HG02610 (cell line): ENCODE measurements at regions not wholly inside any gene's neighbourhood (a gene's known extent, or its start where the extent isn't known, plus 50 kb on each side); places are given as distances from the start of the nearest gene placed in this dataset.
"Not testable (repeated sequence)": the region's sequence is repeated elsewhere in the genome, so short reads cannot be mapped to it uniquely, and the experiment has no call there.

ENCODE experiments used
- ATAC-seq: cut with Tn5 transposase; IDR thresholded peaks from one replicate; pipeline ENCODE4 v1.9.1; 2021; ENCODE audit warnings: mild to moderate bottlenecking, moderate library complexity; ENCODE audit not compliant: unreplicated experiment

DNA sequence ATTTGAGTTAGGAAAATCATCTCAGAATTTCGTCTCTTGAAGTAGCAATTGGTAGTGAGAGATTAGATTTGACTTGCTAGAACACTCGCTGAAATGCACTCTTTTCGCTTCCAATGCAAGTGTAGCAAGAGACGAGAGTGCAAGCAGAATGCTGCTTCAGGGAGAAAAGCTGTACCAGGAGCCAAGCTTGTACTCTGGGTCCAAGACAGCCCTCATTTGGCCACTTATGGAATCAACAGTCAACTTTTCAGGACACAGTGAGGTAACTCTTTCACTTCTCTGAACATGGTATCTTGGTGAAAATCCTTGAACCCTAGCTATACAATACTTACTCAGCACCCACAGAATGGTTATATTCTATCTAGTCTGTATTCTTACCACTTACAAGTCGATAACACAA is 107.6 kb upstream of the TERB2 start:
- not testable (repeated sequence) for ATAC-seq

DNA sequence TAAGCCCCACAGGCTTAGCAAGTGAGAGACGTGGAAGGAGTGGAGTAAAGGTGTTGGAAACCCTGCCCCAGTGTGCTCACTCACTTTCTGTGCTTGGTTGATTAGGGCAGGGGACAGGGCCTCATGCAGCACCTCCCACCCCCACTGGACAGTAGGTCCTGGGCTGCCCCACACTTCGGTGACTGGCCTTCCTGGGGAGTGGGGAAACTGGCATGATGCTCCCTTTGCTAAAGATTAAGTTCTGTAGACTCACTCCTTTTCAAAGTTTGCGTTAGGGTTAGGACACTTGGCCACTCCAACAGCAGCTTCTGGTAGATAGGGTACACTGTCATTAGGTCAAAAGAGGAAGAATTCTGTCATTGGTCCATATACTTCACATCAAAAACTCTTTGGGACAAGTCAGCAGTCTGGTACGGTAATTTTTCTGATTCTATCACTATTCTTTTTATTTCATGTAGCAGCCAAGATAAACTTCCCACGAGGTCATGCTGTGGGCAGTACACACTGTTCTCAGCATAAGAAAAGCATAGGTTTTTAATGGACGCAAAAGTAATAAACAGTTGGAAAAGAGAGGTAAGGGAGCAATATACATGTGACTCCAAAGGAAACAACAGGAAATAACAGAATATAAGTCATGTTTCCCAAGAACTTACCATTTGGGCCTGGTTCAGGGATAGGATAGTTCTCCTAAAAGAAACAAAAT is 106.6 kb upstream of the TERB2 start:
- ATAC-seq: not testable (repeated sequence)

DNA sequence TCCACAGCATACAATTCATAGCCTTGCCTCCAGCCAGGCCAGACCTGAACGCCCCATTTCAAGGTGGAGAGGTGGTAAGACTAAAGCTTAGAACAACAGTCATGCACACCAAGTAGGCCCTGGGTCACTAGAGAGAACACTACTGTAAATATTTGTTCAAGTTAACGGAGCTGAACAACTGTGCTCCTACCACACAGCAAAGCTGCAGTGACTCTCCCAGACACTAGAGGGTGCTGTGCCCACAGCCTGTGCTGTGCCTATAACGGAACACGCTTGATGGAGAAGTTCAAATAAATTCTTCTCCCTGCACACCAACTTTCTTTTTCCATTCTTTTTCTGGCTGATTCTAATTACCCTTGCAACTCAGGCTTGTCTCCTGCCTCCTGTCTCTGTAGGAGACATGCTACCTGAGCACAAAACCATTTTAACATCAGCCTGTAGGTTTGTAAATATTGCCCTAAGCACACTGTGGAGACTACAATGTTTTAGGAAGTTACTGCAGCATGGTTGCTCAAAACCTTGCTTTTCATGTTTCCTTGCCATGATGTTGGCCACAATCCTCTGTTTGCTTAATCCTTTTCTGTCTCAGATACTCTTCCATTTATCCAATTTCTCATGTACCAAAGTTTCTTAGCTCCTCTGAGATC is 103.1 kb upstream of the TERB2 start:
- ATAC-seq: peak; percentile 76

DNA sequence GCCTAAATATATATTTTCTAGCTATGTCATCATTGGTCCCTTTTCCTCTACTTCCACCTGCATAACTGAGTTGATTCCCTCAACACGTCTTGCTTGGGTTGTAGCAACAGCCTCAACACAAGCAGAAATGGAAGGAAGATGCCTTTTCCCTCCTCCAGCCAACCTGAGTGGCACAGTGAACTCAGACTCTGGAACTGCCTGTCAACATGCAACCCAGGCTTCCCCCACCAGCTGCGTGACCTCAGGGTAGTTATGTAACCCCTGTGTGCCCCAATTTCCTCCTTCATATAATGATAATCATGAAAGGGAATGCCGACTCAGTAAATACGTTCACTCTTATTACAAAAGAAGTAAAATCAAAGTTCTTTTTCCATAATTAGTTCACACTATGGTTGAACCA is 101.8 kb upstream of the TERB2 start:
- ATAC-seq: not testable (repeated sequence)

DNA sequence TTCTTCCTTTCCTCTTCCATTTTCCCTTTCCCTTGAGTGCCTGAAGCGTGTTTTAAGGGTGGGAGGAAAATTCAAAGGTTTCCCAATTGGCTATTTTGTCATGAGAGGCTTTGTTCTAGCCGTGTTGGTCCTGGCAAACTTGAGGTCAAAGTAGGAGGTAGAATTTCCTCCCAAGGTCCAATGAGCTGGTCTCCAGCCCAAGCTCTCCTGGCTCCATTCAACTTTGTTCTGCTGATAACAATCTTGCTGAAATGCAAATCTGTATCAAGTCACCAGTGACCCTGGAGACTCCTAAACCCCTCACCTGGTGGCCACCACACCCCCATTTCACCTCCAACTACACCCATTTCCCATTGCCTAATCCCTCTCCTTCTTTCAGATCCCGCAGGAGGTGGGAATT is 100.2 kb upstream of the TERB2 start:
- ATAC-seq: not testable (repeated sequence)

DNA sequence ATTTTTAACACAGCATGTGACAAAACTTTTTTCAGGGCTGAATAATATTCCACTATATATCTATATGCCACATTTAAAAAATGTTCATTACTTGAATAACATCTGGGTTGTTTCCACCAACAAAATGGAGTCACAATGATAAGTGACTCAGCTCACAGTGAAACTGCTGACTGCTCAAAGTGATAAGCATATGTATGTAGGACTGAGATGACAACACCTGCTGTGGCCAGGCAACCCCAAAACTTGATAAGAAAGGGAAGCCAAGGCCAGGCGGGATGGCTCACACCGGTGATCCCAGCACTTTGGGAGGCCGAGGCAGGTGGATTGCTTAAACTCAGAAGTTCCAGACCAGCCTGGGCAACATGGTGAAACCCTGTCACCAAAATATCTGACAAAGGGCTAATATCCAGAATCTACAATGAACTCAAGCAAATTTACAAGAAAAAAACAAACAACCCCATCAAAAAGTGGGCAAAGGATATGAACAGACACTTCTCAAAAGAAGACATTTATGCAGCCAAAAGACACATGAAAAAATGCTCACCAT is 99.2 kb upstream of the TERB2 start:
- ATAC-seq: not testable (repeated sequence)

DNA sequence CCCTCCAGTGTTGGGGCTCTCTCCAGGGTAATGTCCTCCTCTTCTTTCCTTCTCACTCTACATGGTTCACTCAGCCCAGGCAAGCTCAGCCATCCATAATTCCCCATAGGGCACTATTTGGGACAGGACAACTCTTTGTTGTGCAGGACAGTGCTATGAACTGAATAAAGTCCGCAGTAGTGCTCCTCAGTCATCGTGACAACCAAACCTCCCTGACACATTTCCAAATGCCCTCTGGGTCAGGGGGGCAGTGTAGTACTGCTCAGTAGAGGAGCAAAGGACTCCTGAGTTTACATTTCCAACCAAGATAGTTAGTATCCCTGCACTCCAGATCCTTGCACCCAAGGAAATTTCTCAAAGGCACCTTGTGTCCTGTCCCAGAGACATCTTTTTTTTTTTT is 97.4 kb upstream of the TERB2 start:
- ATAC-seq: not testable (repeated sequence)

DNA sequence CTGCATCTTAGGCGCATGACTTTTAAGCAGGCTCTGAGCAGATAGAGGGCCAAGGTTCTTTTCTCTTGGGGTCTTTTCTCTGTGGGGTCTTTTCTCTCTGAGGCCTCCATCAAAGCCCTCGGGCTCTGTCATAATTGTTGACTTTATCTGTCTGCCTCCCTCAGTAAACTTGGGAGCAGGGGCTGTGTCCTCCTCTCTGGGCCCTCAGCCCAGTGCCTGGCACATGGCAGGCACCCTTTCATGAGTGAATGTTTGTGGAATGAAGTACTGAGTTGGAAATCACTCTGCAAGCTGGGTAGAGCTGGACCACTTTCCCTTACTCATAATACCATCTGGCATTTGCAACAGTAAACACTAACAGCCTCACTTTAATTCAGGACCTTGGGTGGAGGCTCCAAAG is 96.3 kb upstream of the TERB2 start:
- ATAC-seq: not testable (repeated sequence)

DNA sequence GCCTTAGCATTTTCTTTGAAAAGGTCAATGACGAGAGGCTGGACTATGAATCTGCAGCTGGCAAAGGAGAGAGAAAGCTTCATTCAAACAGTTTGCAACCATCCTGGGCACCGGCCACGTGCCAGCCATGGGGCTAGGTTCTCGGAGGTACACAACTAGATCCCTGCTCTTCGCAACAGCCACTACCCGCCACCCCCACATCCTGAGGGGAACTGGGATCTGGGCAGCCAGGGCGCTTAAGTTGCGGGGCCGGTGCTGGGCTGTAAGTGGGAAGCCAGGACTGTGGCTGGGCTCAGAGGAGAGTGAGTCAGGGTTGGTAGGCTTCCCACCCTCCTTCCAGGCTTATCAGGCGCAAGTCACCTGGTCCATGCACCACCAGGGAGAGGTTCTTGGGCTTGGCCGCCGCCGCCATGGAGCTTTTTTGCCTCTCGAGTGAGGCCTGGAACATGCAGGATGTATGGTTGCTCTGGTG is 95.0 kb upstream of the TERB2 start:
- ATAC-seq: no peak

DNA sequence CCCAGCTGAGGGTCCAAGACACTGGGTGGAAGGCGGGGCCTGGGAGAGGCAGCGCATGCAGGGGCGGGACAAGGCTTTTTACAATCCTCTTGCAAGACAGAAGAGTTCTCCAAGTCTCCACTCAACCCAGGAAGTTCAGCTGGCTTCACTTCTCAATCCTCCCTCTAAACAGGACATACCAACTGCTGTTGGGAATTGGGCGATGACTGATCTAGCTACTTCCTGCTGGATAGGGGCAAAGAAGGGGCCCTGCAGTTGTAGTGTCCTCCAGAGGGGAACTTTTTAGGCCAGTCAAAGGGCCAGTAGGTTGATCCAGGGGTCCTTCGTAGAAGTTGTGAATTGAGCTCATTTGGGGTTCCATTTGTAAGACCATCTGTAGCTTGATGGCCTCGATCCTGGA is 94.6 kb upstream of the TERB2 start:
- no peak for ATAC-seq

DNA sequence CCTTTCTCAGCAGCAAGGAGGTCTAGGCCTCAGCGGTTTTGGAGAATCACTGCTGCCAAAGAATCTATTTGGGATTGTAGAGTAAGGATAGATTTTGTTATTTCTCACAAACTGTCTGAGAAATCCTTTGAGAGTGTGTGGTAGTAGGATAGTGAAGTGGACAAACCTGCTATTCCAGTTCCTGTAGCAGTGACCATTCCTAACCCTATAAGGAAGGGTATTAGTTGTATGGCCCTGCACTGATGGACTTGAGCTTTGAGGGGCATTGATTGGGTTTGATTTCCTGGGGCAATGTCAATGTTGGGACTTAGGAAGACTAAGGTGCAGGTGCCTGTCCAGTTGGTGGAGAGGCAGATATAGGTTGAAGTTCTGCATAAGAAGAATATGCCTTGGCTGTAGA is 93.6 kb upstream of the TERB2 start:
- ATAC-seq: not testable (repeated sequence)

DNA sequence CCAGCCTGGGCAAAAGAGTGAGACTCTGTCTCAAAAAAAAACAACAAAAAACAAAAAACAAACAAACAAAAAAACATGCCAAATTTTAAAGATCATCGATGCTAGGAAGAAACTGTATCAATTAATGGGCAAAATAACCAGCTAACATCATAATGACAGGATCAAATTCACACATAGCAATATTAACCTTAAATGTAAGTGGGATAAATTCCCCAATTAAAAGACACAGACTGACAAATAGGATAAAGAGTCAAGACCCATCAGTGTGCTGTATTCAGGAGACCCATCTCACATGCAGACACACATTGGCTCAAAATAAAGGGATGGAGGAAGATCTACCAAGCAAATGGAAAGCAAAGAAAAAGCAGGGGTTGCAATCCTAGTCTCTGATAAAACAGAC is 88.4 kb upstream of the TERB2 start:
- not testable (repeated sequence) for ATAC-seq

DNA sequence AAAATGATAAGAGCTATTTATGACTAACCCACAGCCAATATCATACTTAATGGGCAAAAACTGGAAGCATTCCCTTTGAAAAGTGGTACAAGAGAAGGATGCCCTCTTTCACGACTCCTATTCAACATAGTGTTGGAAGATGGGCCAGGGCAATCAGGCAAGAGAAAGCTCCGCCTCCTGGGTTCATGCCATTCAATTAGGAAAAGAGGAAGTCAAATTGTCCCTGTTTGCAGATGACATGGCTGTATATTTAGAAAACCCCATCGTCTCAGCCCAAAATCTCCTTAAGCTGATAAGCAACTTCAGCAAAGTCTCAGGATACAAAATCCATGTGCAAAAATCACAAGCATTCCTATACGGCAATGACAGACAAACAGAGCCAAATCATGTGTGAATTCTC is 86.4 kb upstream of the TERB2 start:
- ATAC-seq: not testable (repeated sequence)

DNA sequence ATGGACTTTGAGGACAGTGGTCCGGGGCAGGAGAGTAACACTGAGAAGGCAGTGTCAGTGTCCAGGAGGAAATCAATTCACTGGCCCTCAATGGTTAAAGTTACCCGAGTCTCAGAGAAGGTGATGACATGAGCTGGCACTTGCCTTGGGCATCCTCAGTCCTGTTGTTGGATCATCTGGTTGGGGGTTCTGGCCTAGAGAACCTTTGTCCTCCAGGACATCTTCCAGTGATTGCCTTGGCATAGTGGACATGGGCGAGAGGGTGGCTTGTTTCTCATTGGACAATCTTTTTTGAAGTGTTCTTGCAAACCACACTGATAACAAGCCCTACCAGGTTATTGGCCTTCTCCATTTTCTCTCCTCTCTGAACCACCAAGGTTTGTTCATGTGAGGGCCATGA is 83.4 kb upstream of the TERB2 start:
- ATAC-seq: no peak

DNA sequence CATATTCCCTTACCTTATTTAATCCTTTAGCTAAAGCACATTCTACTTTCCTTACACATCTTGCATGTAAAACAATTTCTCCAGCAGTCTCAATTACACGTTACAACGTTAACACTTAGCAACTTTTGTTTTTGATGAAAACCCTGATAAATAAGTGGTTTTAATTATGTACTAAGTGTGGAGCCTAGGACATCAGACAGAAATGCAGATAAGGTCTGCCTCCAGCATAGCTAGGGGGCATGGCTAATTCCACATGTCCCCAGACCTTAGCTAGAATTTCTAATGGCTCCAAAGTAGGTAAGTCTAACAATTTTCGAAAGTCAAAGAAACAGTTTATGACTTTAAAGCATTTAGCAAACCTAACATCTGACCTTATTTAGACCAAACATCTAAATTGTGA is 77.4 kb upstream of the TERB2 start:
- no peak for ATAC-seq

DNA sequence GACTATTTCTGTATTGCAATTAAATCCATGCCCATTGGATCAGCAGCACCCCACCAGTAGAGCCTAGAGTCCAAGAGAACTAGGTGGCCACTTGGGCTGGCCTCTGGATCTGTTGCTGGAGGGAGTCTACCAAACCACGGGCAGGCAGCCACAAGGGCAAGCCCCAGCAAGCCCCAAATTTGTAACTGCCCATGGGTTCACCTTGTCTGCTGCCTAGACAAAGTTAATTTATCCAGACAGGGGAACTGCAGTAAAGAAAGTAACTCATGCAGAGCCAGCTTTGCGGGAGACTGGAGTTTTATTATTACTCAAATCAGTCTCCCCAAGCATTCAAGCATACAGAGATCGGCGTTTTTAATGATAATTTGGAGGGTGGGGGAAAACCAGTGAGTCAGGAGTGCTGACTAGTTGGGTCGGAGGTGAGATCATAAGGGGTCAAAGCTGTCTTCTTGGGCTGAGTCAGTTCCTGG is 74.0 kb upstream of the TERB2 start:
- ATAC-seq: peak; percentile 83

DNA sequence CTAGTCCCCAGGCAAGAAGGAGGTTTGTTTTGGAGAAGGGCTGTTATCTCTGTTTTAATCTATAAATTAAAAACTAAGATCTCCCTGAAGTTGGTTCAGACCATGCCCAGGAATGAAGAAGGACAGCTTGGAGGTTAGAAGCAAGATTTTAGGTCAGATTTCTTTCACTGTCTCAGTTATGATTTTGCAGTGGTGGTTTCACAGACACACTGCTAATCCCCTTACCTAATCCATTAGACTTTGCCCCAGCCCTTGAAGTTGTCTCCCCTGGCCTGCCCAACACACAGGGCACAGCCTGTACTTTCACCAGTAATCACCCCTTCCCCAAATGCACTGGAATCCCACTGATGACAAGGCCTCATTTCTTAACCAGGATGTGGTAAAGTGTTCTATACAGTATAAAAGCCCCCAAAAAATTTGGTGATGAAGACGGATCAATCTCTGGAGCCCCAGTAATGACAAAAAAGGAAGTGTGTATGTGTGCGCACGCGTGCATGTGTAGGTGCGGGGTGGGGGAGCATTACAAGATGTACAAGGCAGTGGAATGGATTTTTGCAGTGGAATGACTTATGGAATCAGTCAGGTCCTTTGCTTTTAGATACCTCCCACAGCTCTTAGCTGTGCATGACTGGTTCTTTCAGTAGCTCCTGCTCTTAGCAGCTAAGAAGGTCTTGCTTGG is 73.1 kb upstream of the TERB2 start:
- ATAC-seq: peak; percentile 27

DNA sequence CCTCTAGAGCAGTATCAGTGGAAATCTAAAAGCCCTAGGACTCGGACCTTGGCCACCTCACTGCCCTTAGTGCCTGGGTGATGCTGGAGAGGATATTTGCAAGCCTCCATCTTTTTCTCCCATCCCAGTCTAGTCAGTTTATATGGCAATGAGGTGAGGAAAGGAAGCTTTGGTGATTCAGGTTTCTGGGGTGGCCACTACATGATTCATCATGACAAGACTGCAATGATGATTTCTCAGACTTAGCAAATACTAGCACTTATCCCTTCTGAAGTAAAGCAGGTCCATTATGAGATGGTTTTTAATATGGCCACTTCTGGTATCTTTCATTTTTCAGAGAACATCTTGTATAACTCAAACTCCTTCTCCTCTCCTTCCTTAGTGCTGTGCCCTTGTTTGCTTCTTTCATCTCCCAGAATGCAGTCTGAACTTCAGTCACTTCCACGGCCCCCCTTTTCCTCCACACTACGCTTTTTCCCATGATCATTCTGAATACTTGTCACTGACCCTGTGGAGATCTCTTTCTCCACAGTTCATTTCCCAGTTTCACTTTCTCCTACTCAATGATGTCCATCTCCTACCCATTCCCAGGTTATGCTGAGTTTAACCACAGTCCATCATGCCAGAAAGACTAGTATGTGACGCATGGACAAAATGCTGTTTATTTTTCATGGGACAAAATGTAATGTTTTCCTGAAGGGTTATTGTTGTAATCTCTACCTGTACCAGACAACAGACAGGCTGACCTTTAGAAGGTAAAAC is 57.4 kb upstream of the TERB2 start:
- not testable (repeated sequence) for ATAC-seq

DNA sequence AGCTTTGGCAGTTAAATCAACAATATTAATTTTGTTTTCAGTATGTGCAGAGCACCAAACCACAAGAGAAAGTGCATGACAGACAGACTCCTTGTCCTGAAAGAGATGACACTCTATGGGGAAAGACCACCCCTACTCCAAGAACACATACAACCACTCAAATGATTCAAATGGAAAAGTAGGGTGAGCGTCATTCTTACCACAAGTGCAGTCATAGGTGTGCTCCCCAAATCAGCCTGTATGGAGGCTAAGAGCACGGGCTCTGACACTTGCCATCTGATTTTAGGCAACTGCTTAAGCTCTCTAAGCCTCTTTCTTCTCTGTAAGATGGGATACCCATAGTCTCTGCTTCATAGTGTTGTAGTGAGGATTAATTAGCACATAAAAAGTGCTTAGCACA is 56.7 kb upstream of the TERB2 start:
- ATAC-seq: peak; percentile 49

DNA sequence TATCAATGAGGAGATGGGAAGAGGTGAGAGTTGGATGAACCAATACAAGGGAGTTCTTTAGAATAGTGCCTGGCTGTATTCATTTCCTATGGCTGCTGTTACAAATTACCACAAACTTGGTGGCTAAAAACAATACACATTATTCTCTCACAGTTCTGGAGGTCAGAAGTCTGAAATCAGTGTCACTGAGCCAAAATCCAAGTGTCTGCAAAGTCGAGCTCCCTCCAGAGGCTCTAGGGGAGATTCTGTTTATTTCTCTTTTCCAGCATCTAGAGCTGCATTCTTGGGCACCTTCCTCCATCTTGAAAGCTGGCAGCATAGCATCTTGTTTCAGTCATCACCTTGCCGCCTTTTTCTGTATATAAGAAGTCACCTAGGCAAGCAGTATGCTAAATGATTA is 55.7 kb upstream of the TERB2 start:
- ATAC-seq: not testable (repeated sequence)

DNA sequence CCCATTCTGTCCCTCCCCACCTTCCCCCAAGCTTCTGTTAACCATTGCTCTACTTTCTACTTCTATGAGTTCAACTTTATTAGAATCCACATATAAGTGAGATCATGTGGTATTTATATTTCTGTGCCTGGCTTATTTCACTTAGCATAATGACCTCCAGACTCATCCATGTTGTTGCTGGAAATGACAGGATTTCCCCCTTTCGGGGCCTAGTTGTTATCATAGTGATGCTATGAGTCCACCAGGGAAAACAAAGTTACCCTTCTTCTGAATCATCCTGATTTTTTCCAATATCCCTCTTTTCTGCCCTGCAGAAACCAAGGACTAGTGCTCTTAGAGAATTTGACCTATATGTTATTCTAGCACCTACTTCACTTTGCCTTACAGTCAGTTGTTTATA is 53.2 kb upstream of the TERB2 start:
- ATAC-seq: not testable (repeated sequence)
